ENCODE measurements at regions not wholly inside any gene's neighbourhood (a gene's known extent, or its start where the extent isn't known, plus 50 kb on each side); places are given as distances from the start of the nearest gene placed in this dataset.

DNA sequence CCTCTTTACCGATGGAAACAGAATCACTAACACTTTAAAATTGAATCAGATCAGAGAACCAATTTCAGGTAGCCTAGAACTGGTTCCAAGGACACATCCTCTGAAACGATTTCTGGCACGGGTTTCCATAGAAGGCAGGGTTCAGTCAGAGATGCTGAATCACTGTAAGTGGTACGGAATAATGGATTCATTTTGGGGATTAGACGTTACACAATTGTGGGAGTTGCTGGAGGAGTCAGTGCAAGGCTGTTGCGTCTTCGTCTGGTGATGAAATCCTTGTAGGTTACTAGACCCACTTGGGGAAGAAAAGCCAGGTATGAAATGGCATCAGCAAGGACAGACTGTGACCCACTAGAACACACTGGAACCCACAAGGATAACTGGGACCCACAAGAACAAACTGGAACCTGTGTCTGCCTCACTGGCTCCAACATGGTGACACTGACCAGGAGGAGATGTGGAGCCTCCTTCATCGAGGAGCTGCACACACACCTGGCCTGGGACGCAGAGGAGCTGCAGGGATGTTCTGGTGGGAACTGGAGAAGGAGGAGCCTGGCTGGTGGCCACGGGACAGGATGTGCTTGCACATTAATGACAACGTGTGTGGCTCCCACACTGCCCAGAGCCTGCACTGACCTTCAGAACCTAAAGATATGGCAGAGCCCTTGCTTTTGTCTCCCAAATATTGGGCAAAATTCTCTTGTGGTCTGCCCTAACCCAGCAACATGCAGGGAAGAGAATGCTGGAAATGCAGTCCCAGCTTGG lies 105.1 kb downstream of the TRAPPC11 start:
- DNase-seq (ENCODE audit: low spot score): no peak
- in situ Hi-C loops (cut with HindIII; ENCODE audit: low sequenced_read_pairs): no loop called here

DNA sequence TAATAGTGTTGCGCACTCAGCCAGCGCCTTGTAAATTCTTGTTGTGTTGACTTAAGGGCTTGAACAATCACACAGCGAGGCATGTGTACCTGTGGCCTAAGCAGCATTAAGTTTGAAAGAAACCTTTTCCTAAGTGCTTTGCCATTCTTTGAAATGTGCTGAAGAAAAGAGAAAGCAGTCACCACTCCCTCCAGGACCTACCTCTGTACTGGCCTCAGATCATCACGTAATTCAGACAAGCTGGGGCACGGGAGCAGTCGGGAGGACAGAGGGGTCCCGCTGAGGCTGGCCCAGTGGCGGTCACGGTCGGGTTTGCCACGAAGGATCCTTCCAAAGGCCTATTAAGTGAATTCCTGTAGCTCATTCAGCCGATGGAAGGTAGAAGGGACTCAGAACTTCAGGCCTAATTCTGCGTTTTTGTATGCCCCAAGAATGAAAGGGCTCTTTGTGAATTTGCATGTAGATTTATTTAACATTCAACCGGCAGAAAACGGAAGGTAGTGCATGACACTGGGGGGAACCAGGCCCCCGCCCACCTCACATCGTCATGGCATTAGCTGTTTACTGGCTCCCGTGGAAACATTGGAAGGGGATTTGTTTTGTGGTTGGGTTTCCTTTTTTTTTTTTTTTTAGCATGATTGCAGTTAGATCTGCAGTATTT lies 106.3 kb downstream of the TRAPPC11 start:
- in situ Hi-C loops (cut with HindIII; ENCODE audit: low sequenced_read_pairs): no loop called here
- DNase-seq (ENCODE audit: low spot score): no peak

DNA sequence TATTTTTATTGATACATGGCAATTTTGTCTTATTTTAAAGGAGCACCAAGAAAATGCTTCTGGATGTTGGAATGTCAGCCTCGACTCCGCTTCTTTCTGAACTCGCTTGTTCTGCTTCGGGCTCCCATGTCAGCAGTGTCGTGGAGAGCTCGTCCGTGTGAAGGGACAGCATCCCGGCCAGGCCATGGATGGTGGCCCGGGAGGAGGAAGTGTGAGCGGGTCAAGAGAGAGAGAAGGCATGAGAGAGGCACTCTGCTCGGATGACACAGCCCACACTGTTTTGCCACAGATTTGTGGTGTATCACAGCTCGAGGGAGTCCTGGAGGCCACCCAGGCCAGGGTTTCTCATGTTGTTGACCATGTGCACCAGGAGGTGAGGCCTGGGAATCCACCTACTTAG lies 107.0 kb downstream of the TRAPPC11 start:
- in situ Hi-C loops (cut with HindIII; ENCODE audit: low sequenced_read_pairs): no loop called here
- DNase-seq (ENCODE audit: low spot score): no peak

DNA sequence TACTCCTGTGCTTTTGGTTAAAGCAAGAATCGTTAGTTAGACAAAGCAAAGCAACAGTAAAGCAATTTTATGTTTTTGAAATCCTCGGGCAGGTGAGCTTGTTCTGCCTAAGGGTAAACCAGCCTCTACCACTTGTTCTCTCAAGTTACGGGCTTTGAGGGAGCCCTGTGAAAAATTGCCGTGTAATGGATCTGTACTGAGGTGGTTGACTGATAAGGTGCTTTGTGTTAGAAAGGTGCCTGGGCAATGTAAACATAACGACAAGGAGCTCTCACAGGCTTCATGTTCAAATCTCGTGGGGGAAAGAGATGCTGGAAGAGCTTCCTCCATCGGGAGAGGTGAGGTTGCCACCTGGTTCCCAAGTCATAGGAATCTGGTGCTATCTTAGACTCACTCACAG lies 111.8 kb downstream of the TRAPPC11 start:
- no peak for DNase-seq (ENCODE audit: low spot score)
- in situ Hi-C loops (cut with HindIII; ENCODE audit: low sequenced_read_pairs): no loop called here

DNA sequence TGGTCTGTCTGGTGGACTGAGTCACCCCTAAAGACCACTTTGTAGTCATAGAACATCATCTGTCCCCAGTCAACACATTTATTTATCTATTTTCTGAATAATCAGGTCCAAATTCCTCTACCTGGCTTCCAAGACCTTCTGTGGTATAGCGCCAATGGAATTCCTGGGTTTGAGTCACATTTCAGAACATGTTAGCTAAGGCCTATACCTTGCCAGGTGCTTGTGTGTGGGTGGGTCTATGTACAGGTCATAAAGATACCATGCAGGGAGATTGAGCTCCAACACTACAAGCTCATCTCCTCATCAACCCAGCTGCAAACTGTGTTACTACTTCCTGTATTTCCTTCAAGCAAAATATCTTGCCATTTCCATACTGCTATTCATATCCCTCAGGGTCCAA lies 113.3 kb downstream of the TRAPPC11 start:
- in situ Hi-C loops (cut with HindIII; ENCODE audit: low sequenced_read_pairs): no loop called here
- no peak for DNase-seq (ENCODE audit: low spot score)

DNA sequence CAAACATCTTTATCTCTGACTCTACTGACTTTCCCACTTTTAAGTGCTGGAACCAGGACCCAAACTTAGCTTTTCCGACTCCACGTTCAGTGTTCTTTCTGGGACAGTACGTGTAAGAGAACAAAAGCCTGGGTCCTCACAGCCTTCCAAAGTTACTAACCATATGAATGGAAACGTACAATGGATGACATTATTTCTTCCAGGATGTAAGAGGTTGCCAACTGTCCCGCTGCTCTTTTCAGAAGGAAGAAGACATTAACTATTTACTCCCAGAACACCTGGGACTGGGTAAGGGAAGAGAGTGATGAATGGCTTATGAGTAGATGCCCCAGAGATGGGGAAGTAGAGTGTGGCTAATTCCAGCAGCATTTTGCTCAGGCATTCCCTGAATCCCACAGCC lies 114.7 kb downstream of the TRAPPC11 start:
- in situ Hi-C loops (cut with HindIII; ENCODE audit: low sequenced_read_pairs): no loop called here
- DNase-seq (ENCODE audit: low spot score): no peak

DNA sequence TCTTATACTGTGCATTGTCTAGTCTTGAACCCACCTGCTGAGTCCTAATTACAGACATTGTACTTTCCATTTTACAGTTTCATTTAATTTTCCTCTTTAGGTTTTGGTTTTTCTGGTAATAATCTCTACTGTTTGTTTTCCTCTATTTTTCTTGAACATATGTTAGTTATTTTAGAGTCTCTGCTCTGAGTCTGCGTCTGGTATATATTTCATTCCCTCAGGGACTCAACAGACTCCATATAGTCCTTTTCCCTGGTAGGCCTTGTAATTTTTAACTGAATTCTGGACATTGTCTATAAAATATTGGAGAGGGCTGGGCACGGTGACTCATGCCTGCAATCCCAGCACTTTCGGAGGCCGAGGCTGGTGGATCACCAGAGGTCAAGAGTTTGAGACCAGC lies 121.8 kb upstream of the STOX2 start:
- DNase-seq (ENCODE audit: low spot score): no peak
- in situ Hi-C loops (cut with HindIII; ENCODE audit: low sequenced_read_pairs): no loop called here

DNA sequence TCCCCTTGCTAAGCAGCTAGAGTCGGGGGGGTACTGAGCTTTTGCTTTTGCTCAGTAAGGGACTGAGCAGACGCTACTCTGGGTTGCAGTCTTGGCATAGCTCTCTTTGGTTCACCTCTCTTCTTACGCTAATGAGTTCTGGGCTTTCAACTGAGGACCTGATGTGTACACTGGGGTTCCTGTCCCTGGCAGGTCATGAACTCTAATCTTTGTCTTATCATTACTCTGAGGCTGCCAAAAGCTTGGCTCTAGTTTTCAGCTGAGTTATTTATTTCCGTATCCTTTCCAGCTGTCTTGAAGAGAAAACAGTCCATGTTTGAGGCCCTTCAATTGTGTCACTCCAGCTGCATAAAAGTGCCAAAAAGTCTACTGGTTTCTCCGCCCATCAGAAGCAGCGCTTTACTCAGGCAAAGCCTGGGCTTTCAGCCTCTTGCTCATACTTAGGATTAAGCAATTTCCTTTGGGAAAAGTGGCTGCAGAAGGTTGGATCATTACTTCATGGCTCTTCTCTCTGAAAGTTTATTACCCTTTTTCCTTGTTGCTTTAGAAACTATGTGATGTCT lies 121.0 kb upstream of the STOX2 start:
- DNase-seq (ENCODE audit: low spot score): no peak
- in situ Hi-C loops (cut with HindIII; ENCODE audit: low sequenced_read_pairs): no loop called here

DNA sequence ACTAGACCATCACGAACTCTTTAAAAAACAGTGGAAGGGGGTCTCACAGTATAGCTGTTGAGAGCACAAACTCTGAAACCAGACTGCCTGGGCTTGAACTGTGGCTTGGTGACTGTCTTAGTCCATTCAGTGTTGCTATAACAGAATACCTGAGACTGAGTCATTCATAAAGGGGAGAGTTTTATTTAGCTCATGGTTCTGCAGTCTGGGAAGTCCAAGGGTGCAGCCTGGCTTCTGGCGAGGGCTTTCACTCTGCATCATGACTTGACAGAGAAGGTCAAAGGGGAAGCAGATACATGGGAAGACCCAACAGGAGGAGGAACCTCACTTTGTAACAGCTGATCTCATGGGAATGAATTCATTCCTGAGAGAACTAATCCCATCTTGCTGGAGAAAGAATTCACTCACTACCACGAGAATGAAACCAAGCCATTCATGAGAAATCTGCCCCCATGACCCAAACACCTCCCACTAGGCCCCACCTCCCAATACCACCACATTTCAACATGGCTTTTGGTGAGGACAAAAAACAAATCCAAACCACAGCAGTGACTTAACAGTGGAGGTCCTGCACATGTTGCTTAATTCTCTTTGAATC lies 116.7 kb upstream of the STOX2 start:
- DNase-seq (ENCODE audit: low spot score): no peak

DNA sequence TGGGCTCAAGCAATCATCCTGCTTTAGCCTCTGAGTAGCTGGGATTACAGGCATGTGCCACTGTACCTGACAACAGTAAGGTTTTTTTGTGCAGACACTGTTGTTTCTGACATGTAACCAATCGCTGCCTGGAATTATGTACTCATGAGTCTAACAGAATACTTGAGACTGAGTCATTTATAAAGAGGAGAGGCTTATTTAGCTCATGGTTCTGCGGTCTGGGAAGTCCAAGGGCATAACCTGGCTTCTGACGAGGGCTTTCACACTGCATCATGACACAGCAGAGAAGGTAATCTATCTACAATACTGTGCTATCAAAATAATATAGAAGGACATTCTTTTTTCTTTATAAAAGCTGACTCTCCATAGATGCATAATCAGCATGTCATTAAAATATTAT lies 115.5 kb upstream of the STOX2 start:
- in situ Hi-C loops (cut with HindIII; ENCODE audit: low sequenced_read_pairs): no loop called here
- no peak for DNase-seq (ENCODE audit: low spot score)

More for the DNA sequence above, 116.7 kb upstream of the STOX2 start:
- in situ Hi-C loops (cut with HindIII; ENCODE audit: low sequenced_read_pairs): no loop called here

DNA sequence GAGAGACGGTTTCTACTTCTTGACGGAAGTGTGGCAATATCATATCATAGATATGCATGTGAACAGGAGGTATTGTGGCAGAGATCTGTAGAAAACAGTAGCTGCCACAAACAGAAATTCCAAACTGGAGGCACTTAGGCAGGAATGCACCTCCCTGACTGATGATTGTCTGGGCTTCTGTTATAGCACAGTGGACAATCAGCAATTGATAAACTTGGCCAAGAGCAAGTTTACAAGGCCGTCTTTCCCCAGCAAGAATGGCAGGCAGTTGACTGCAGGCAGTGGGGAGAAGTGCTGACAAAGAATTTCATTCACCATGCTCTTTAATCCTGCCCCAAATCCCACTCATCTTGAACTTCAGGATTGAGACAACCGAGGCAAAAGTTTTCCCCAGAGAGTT lies 114.4 kb upstream of the STOX2 start:
- in situ Hi-C loops (cut with HindIII; ENCODE audit: low sequenced_read_pairs): no loop called here
- DNase-seq (ENCODE audit: low spot score): no peak

DNA sequence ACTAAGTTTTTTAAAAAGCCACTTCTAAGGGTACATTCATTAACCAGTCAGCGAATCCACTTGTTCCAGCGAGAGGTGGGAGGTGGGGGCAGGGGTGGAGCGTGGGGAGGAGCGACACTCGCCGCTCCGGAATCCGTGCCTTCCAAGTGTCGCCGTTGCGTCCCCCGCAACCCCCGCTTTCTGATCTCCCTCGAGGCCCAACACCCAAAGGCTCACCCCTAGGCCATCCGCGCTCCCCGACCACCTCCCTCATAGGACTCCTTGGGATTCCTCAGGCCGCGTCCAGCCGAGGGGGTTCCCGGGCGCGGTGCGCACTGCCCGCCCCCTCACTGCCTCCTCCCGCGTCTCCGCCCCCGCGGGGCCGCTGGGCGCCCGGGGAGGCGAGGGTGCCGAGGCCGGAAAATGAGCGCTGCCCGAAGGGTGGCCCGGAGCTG lies 108.1 kb upstream of the STOX2 start:
- DNase-seq (ENCODE audit: low spot score): peak; percentile 24
- in situ Hi-C loops (cut with HindIII; ENCODE audit: low sequenced_read_pairs): no loop called here

DNA sequence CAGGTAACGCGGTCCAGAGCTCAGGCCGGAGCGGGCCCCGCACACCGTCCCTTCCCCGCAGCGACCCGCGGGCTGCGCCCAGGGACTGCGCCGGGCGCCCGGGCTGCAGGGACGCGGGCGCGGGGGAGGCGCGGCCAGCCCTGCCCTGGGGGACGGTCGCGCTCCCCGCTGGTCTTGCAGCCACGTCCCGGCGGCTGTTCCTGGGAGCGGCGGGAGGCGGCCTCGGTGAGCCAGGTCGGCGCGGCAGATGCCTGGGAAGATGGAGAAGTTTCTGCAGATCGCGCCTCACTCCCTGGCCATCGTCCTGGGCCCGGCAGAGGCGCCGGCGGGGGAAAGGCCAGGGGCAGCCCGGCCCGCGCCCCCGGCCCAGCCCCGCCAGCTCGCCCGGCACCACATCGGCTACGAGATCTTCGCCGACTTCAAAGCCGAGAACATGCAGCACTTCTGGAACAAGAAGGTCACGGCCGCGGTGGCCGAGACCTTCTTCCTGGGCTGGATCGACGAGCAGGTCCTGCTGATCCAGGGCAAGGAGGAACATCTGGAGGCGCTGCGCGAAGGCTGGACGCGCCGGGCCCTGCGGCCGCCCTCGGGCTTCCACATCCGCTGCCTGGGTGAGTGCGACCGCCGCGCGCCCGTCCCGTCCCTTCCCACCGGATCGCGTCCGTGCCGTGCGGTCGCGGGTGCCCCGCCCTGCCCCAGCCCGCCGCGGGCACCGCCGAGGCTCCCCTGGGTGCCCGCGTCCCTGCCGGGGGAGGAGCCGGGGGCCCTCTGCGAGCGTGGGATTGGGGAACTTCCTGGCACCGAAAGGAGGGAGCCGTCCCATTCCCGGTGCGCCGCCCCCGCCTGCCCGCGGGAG lies 107.4 kb upstream of the STOX2 start:
- in situ Hi-C loops (cut with HindIII; ENCODE audit: low sequenced_read_pairs): no loop called here
- no peak for DNase-seq (ENCODE audit: low spot score)

DNA sequence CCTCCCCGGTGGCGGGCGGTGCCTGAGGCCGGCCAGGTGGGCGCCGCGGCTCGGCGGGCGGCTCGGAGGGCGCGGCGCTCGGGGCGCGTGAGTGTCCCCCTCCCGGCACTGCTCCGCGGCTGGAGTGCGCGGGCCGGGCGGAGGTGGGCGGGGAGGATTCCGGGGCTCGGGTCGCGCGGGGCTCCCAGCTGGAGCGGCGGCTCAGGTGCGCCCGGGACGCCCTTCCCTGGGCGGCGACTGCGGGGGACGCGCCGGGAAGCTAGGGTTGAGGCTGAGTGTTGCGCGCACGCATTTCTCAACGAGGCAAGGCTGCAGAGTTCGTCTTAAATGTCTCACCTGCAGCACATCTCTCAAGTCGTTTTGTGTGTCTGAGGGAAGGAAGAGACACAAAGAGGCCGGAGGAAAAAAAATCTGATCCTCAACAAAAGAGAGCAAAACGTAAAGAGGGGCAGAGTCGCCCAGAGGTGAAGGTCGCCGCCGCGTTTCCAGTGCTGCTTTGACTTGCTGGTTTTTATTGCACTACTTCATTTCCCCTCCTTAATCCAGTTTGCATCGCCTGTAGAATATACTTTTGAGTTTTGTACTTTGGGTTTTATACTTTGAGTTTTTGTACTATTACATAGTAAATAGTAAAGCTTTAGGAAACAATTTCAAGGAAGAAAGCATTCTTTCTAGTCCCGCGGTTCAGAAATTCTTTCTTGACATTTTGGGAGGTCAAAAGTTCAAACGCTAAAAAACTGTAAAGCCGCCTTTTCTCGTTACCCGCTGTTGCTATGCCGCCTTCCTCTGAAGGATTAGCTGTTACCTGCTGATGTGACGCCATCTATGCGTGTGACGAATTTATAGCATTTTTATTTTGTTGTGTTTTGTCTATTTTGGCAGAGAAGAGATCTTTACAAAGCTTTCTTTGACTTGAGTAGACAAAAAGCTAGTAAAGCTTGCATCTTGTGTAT lies 106.5 kb upstream of the STOX2 start:
- no peak for DNase-seq (ENCODE audit: low spot score)
- in situ Hi-C loops (cut with HindIII; ENCODE audit: low sequenced_read_pairs): no loop called here

DNA sequence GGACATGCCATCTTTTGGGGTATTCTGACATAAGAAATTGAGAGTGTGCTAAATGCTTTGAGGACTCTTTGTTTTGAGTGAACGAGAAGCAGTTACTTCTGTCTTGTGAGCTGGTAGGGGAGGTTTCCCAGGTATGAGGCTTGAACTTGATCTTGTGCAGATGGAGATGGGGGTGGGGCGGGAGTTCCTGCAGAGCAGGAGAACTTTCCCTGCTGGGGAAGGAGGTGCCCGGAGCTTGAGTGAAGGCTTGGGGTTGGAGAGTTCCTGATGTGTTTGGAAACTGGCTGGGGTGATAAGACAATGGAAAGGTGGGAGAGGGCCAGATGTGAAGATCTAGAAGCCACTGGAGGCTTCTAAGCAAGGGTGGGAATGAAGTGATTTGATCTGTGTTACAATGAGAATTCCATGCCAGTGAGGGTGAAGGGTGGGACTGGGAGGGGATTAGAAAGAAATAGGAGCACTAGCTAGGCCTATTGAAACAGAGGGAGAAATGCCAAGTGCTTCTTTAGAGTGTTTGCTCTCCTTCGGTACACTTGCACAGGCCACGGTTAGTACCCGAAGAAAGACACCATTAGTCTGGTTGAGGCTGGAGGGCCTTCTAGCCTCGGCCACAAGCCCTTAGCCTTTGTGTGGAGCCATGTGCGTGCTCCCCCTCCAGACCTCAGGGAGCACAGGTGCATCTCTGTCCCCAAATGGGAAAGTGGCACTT lies 103.5 kb upstream of the STOX2 start:
- in situ Hi-C loops (cut with HindIII; ENCODE audit: low sequenced_read_pairs): no loop called here
- DNase-seq (ENCODE audit: low spot score): no peak

DNA sequence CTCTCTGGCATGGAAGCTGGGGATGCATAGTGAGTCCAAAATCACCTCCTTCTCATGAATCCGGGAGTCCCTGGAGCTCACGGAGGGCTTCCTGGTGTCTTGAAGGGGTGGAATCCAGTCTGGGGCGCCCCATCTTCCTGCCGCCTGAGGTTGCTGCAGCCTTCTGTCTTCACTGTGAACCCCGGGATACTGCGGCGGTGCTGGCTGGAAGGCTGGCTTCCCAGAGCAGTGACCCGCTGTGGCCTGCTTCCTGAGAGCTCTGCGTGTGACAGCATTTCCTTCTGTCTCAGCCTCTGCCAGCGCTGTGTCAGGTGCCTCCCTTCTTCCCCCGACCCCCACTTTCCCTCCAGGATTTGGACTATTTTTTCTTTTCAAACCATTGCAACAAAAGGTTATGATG lies 98.8 kb upstream of the STOX2 start:
- in situ Hi-C loops (cut with HindIII; ENCODE audit: low sequenced_read_pairs): no loop called here
- peak; percentile 26 for DNase-seq (ENCODE audit: low spot score)

DNA sequence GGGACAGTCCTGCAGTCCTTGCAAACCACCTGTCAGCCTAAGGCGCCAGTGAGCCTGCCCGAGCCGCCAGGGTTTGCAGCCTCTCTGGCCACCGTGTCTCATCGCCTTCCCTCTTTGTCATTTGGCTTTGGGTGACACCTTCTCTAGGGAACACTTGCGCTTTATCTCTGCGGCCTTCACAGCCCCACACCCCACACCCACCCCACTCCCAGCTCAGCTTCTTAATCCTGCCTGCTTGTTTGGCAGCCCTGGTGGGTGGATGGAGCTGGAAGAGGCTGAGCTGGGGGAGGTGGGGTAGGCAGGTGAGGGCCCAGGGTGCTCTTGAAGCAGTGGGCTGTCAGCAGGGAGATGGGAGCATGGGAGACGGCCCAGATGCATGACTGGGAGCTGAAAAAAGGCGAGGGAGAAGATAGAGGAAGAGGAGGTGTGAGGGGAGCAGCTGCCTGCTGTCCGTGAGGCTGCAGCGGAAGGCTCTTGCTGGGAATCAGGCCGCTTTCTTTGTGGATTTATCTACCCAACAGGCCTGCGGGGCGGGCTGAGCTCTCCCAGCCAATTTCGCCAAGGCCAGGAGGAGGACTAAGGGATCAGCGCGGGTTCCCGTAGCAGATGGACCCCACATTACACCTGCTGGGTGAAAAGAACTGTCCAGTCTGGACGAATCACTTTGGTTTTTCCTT lies 97.5 kb upstream of the STOX2 start:
- peak; percentile 81 for DNase-seq (ENCODE audit: low spot score)
- in situ Hi-C loops (cut with HindIII; ENCODE audit: low sequenced_read_pairs): no loop called here
